Endothelial cell of umbilical vein (primary cell): ENCODE measurements at regions not wholly inside any gene's neighbourhood (a gene's known extent, or its start where the extent isn't known, plus 50 kb on each side); places are given as distances from the start of the nearest gene placed in this dataset.

Experiments
- CTCF ChIP-seq, 2 donors: IDR thresholded peaks; 1 replicate in 1 of 2; 2 replicates in 1 of 2; pipeline ENCODE4 v1.5.1; 2011; ENCODE audit warnings: low read length in 2 of 2, mild to moderate bottlenecking in 2 of 2, moderate library complexity in 2 of 2, control low read depth in 1 of 2, inconsistent platforms in 1 of 2, low read depth in 1 of 2; ENCODE audit not compliant: insufficient read depth in 1 of 2; ENCODE audit errors: extremely low read depth in 1 of 2
- EZH2 ChIP-seq: IDR thresholded peaks from 2 replicates; pipeline ENCODE4 v1.6.1; 2012; ENCODE audit warnings: borderline replicate concordance, low read depth, mild to moderate bottlenecking, moderate library complexity, low read length, inconsistent platforms; ENCODE audit not compliant: severe bottlenecking
- FOS ChIP-seq: IDR thresholded peaks from 2 replicates; pipeline ENCODE4 v1.6.1; 2011; ENCODE audit warnings: mild to moderate bottlenecking, low read length, moderate library complexity, borderline replicate concordance; ENCODE audit not compliant: insufficient read depth
- GATA2 ChIP-seq: IDR thresholded peaks from 2 replicates; pipeline ENCODE4 v1.7.0; 2011; ENCODE audit warnings: low read depth, mild to moderate bottlenecking, moderate library complexity, mixed read lengths, low read length; ENCODE audit not compliant: insufficient read length, insufficient read depth
- JUN ChIP-seq: IDR thresholded peaks from 2 replicates; pipeline ENCODE4 v1.6.1; 2011; ENCODE audit warnings: borderline replicate concordance, low read depth; ENCODE audit not compliant: insufficient read length, insufficient read depth
- MAX ChIP-seq: IDR thresholded peaks from 2 replicates; pipeline ENCODE4 v1.6.1; 2011; ENCODE audit not compliant: insufficient read depth, insufficient read length
- MYC ChIP-seq: IDR thresholded peaks from one replicate; pipeline ENCODE4 v1.6.1; 2011; ENCODE audit warnings: mild to moderate bottlenecking, low read depth, low read length
- POLR2A ChIP-seq: IDR thresholded peaks from 2 replicates; pipeline ENCODE4 v1.6.1; 2012; ENCODE audit warnings: low read depth, mild to moderate bottlenecking, control low read depth, low read length
- POLR2AphosphoS5 ChIP-seq: IDR thresholded peaks from 2 replicates; pipeline ENCODE4 v1.6.1; 2012; ENCODE audit warnings: low read depth, mild to moderate bottlenecking, control low read depth, low read length, moderate library complexity; ENCODE audit not compliant: insufficient read depth

- TF ChIP-seq POLR2A = no peak
- TF ChIP-seq EZH2 = no peak
- no peak for TF ChIP-seq CTCF (IDR thresholded peaks at IDR 0.05; ENCODE audit: extremely low read depth in 1 of 2, insufficient read depth in 1 of 2, low read depth in 1 of 2, low read length in 2 of 2)
- TF ChIP-seq MYC = no peak
- no peak for TF ChIP-seq FOS
- TF ChIP-seq JUN = no peak
- no peak for TF ChIP-seq POLR2AphosphoS5
- TF ChIP-seq MAX = no peak
- TF ChIP-seq GATA2 = no peak
Measured at GRCh38 chr16:52800432-52800831, 252.3 kb downstream of the CHD9NB start.
